OCI-LY7 (cell line): ENCODE measurements at regions not wholly inside any gene's neighbourhood (a gene's known extent, or its start where the extent isn't known, plus 50 kb on each side); places are given as distances from the start of the nearest gene placed in this dataset.

Source experiments
- BruUV-seq: library from RNA; stranded (reverse); fragments of 400-500 nt; replicated peaks from 2 replicates; lab custom pipeline; 2021; lab: Mats Ljungman, UMichigan
- CTCF ChIA-PET: fragments of 300-600 bp; sonication (Branson Sonifier 250); formaldehyde crosslinking; loops from one replicate; lab custom pipeline; 2022; ENCODE audit warnings: antibody characterized with exemption; ENCODE audit not compliant: unreplicated experiment; lab: Charles Lee
- POLR2A ChIA-PET: fragments of 300-600 bp; sonication (Branson Sonifier 250); formaldehyde crosslinking; loops from one replicate; lab custom pipeline; 2022; ENCODE audit warnings: antibody characterized with exemption; lab: Charles Lee
- DNase-seq: peaks from one replicate; pipeline ENCODE4 v3.0.0-alpha.2; 2015; ENCODE audit warnings: low spot score
- H2AFZ ChIP-seq: fragments of 200-600 bp; sonication (generic), shearing (Covaris generic); 2 replicates; pipeline ENCODE4 v1.6.1; 2014; ENCODE audit warnings: mild to moderate bottlenecking, antibody characterized with exemption, low read length, moderate library complexity
- H3K27ac ChIP-seq: fragments of 200-600 bp; sonication (generic); 2 replicates; pipeline ENCODE4 v1.5.1; 2014; ENCODE audit warnings: mixed run types, low read depth, mild to moderate bottlenecking, moderate library complexity, low read length, inconsistent platforms; ENCODE audit not compliant: poor library complexity, severe bottlenecking
- H3K36me3 ChIP-seq: fragments of 200-600 bp; sonication (generic); 2 replicates; pipeline ENCODE4 v1.6.1; 2014; ENCODE audit warnings: mild to moderate bottlenecking, antibody characterized with exemption, low read length, moderate library complexity, mixed read lengths; ENCODE audit not compliant: insufficient read depth
- H3K4me1 ChIP-seq: fragments of 200-600 bp; sonication (generic); 2 replicates; pipeline ENCODE4 v1.5.1; 2014; ENCODE audit warnings: mild to moderate bottlenecking, low read length; ENCODE audit not compliant: insufficient read depth, poor library complexity, severe bottlenecking
- H3K4me2 ChIP-seq: fragments of 200-600 bp; sonication (generic); 2 replicates; pipeline ENCODE4 v1.6.1; 2014; ENCODE audit warnings: mild to moderate bottlenecking, low read length
- H3K4me3 ChIP-seq: fragments of 200-600 bp; sonication (generic); 2 replicates; pipeline ENCODE4 v1.5.1; 2014; ENCODE audit warnings: mild to moderate bottlenecking, low read depth, low read length; ENCODE audit not compliant: poor library complexity, severe bottlenecking
- H3K79me2 ChIP-seq: fragments of 200-600 bp; sonication (generic); 2 replicates; pipeline ENCODE4 v1.6.1; 2016; ENCODE audit warnings: low read depth, mild to moderate bottlenecking, low read length, moderate library complexity, mixed read lengths; ENCODE audit not compliant: insufficient read depth
- H3K9me2 ChIP-seq: fragments of 200-600 bp; sonication (generic); 2 replicates; pipeline ENCODE4 v1.6.1; 2016; ENCODE audit warnings: mild to moderate bottlenecking, low read length, mixed read lengths; ENCODE audit not compliant: insufficient read depth
- H3K9me3 ChIP-seq: fragments of 200-600 bp; sonication (generic); 2 replicates; pipeline ENCODE4 v1.6.1; 2014; ENCODE audit warnings: mild to moderate bottlenecking, mixed run types, low read length, mixed read lengths
- H4K20me1 ChIP-seq: fragments of 200-600 bp; sonication (generic); 2 replicates; pipeline ENCODE4 v1.6.1; 2014; ENCODE audit warnings: mild to moderate bottlenecking, antibody characterized with exemption, low read length, moderate library complexity, mixed read lengths; ENCODE audit not compliant: insufficient read depth
- CTCF ChIP-seq: fragments of 200-600 bp; sonication (generic); conservative IDR thresholded peaks from 2 replicates; pipeline ENCODE4 v1.5.1; 2014; ENCODE audit warnings: mild to moderate bottlenecking, antibody characterized with exemption, low read length, moderate library complexity, mixed read lengths
- EZH2phosphoT487 ChIP-seq: fragments of 200-600 bp; sonication (generic); IDR thresholded peaks from 2 replicates; pipeline ENCODE4 v1.6.1; 2018; ENCODE audit warnings: low read depth, borderline replicate concordance, mild to moderate bottlenecking, mixed run types, antibody characterized with exemption, low read length, moderate library complexity, mixed read lengths
- intact Hi-C: fragments of 100-400 bp; cut with micrococcal nuclease; formaldehyde crosslinking; loops from one replicate; pipeline ENCODE4 v1.10.0; 2022; ENCODE audit not compliant: unreplicated experiment

- no peaks in the 10 kb centered on the region for H3K4me1 ChIP-seq
Observed at GRCh38 chr16:86219655-86220445, 290.5 kb upstream of the FOXF1 start.

DNA sequence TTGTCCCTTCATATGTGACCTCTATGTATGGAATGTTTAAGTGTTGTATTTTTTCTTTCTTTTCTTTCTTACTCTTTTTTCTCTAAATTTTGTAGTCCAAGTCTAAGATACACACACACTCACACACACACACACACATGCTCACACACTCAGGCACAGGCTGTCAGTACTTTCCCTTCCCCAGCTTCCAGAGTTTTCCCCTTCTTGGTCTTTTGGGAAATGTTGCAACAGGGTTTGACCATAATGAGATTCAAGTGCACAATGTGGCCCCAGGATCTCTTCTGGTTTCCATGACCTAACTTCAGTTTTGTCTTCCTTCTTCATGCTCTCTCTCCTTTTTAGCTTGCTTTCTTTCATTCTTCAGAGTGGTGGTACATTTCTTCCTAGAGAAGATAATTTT is 289.8 kb upstream of the FOXF1 start:
- CTCF ChIA-PET = no interaction called here
- H3K4me3 ChIP-seq = no peak overlapping the region
- TF ChIP-seq CTCF (no peak), EZH2phosphoT487 (no peak)

More at GRCh38 chr16:86219655-86220445, 290.5 kb upstream of the FOXF1 start:
- no peak for DNase-seq
- Histone ChIP-seq H3K9me3 (no peaks in the 10 kb centered on the region), H3K9me2 (no peaks in the 10 kb centered on the region), H3K4me2 (no peak overlapping the region), H3K27ac (no peak overlapping the region), H4K20me1 (no peaks in the 10 kb centered on the region), H3K36me3 (no peaks in the 10 kb centered on the region), H2AFZ (no peak overlapping the region), H3K4me3 (no peak overlapping the region), H3K79me2 (no peaks in the 10 kb centered on the region)
- ChIA-PET CTCF (no interaction called here), POLR2A (no interaction called here)
- intact Hi-C loops = no loop called here
- no peak for TF ChIP-seq EZH2phosphoT487
- no peak for TF ChIP-seq CTCF
- no TSS peak for BruUV-seq

DNA sequence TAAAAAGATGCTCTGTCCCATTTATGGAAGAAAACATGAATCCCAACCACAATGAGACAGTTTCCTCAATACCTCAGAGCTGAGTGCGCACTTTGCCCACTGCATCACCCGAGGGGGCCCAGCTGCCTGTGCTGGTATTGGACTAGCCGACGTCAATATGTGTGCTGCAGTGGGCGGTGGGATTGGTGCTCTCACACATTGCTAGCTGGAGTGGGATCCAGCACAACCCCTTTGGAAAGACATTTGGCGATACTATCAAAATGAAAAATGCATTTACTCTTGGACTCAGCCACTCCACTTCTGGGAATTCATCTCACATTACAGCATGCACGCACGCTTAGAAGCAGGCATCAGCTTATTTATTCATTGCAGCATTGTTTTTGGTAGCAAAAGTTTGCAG is 289.2 kb upstream of the FOXF1 start:
- Histone ChIP-seq H3K9me3 (no peaks in the 10 kb centered on the region), H3K4me2 (no peak overlapping the region), H3K27ac (no peak overlapping the region), H3K79me2 (no peaks in the 10 kb centered on the region), H3K9me2 (no peaks in the 10 kb centered on the region), H3K4me1 (no peaks in the 10 kb centered on the region), H3K4me3 (no peak overlapping the region), H2AFZ (no peak overlapping the region), H3K36me3 (no peaks in the 10 kb centered on the region), H4K20me1 (no peaks in the 10 kb centered on the region)
- TF ChIP-seq CTCF (no peak), EZH2phosphoT487 (no peak)
- no peak for DNase-seq
- BruUV-seq = no TSS peak
- ChIA-PET POLR2A (no interaction called here), CTCF (no interaction called here)
- intact Hi-C loops = no loop called here

More for the DNA sequence above, 289.8 kb upstream of the FOXF1 start:
- Histone ChIP-seq H3K27ac (no peak overlapping the region), H3K36me3 (no peaks in the 10 kb centered on the region), H3K9me2 (no peaks in the 10 kb centered on the region), H3K4me2 (no peak overlapping the region), H4K20me1 (no peaks in the 10 kb centered on the region), H3K4me1 (no peaks in the 10 kb centered on the region), H3K79me2 (no peaks in the 10 kb centered on the region), H2AFZ (no peak overlapping the region), H3K9me3 (no peaks in the 10 kb centered on the region)
- no TSS peak for BruUV-seq
- intact Hi-C loops = no loop called here
- POLR2A ChIA-PET = no interaction called here
- DNase-seq = no peak
